ENCODE measurements at regions not wholly inside any gene's neighbourhood (a gene's known extent, or its start where the extent isn't known, plus 50 kb on each side); places are given as distances from the start of the nearest gene placed in this dataset.
"Not testable (repeated sequence)": the region's sequence is repeated elsewhere in the genome, so short reads cannot be mapped to it uniquely, and the experiment has no call there.

GRCh38 chr5:74976651-74977050 lies 75.7 kb downstream of the GCNT4 start:
- Histone ChIP-seq H3K27ac (replicated peaks in 1 of 4) (no peak overlapping the region), H3K4me3 (no peak overlapping the region), H3K4me1 (no peaks in the 10 kb centered on the region), H3K36me3 (no peaks in the 10 kb centered on the region), H3K9me3 (peaks cover 0 to 6% (median 0%) of the 10 kb centered on the region in 4 donors), H3K27me3 (no peaks in the 10 kb centered on the region)
- intact Hi-C loops (cut with DNase I), result no loop called here
- TF ChIP-seq EP300 (IDR thresholded peaks at IDR 0.05) (no peak), POLR2AphosphoS5 (IDR thresholded peaks at IDR 0.05) (no peak), POLR2A (IDR thresholded peaks at IDR 0.05; ENCODE audit: low read depth) (no peak), CTCF (IDR thresholded peaks at IDR 0.05) (no peak)
- WGBS, result 76% methylated on average over 3 of the region's 3 CpGs
- no peak for DNase-seq (ENCODE audit: extremely low spot score)

- 93% methylated on average over 3 of the region's 3 CpGs for WGBS
- H3K36me3 ChIP-seq, result no peaks in the 10 kb centered on the region
- DNase-seq (ENCODE audit: extremely low spot score), result no peak
- H3K27me3 ChIP-seq, result no peaks in the 10 kb centered on the region
- intact Hi-C loops (cut with DNase I), result no loop called here
- H3K4me3 ChIP-seq, result no peak overlapping the region
- H3K4me1 ChIP-seq, result no peaks in the 10 kb centered on the region
- H3K9me3 ChIP-seq, result peaks cover 0 to 6% (median 0%) of the 10 kb centered on the region in 4 donors
- TF ChIP-seq CTCF (IDR thresholded peaks at IDR 0.05) (no peak), POLR2AphosphoS5 (IDR thresholded peaks at IDR 0.05) (no peak), POLR2A (IDR thresholded peaks at IDR 0.05; ENCODE audit: low read depth) (no peak), EP300 (IDR thresholded peaks at IDR 0.05) (no peak)
- no peak overlapping the region for H3K27ac ChIP-seq (replicated peaks in 1 of 4)
These were observed 76.8 kb downstream of the GCNT4 start for GRCh38 chr5:74975582-74975981.

- Histone ChIP-seq H3K27ac (replicated peaks in 1 of 4) (no peak overlapping the region), H3K4me1 (no peaks in the 10 kb centered on the region), H3K27me3 (no peaks in the 10 kb centered on the region), H3K9me3 (peaks cover 0 to 6% (median 0%) of the 10 kb centered on the region in 4 donors), H3K36me3 (no peaks in the 10 kb centered on the region), H3K4me3 (no peak overlapping the region)
- DNase-seq (ENCODE audit: extremely low spot score), result no peak
- TF ChIP-seq POLR2AphosphoS5 (IDR thresholded peaks at IDR 0.05) (no peak), CTCF (IDR thresholded peaks at IDR 0.05) (no peak), EP300 (IDR thresholded peaks at IDR 0.05) (no peak), POLR2A (IDR thresholded peaks at IDR 0.05; ENCODE audit: low read depth) (no peak)
- WGBS, result 72% methylated on average over 4 of the region's 4 CpGs
- intact Hi-C loops (cut with DNase I), result no loop called here
These were observed 77.8 kb downstream of the GCNT4 start for GRCh38 chr5:74974451-74975091.

GRCh38 chr5:74973694-74974093 lies 78.7 kb downstream of the GCNT4 start:
- DNase-seq (ENCODE audit: extremely low spot score), result no peak
- Histone ChIP-seq H3K4me3 (no peak overlapping the region), H3K27me3 (no peaks in the 10 kb centered on the region), H3K27ac (replicated peaks in 1 of 4) (no peak overlapping the region), H3K9me3 (peaks cover 0 to 6% (median 0%) of the 10 kb centered on the region in 4 donors), H3K4me1 (no peaks in the 10 kb centered on the region), H3K36me3 (no peaks in the 10 kb centered on the region)
- WGBS, result 92% methylated on average over 2 of the region's 2 CpGs
- intact Hi-C loops (cut with DNase I), result no loop called here
- TF ChIP-seq EP300 (IDR thresholded peaks at IDR 0.05) (no peak), CTCF (IDR thresholded peaks at IDR 0.05) (no peak), POLR2AphosphoS5 (IDR thresholded peaks at IDR 0.05) (no peak), POLR2A (IDR thresholded peaks at IDR 0.05; ENCODE audit: low read depth) (no peak)

GRCh38 chr5:74971947-74972460 lies 80.4 kb downstream of the GCNT4 start:
- no peaks in the 10 kb centered on the region for H3K4me1 ChIP-seq
- peaks cover 0 to 6% (median 0%) of the 10 kb centered on the region in 4 donors for H3K9me3 ChIP-seq
- no peak overlapping the region for H3K27ac ChIP-seq (replicated peaks in 1 of 4)
- TF ChIP-seq EP300 (IDR thresholded peaks at IDR 0.05), result no peak
- TF ChIP-seq CTCF (IDR thresholded peaks at IDR 0.05), result no peak
- no peak for TF ChIP-seq POLR2AphosphoS5 (IDR thresholded peaks at IDR 0.05)
- no peak for TF ChIP-seq POLR2A (IDR thresholded peaks at IDR 0.05; ENCODE audit: low read depth)
- WGBS, result 93% methylated on average over 3 of the region's 3 CpGs
- no peak overlapping the region for H3K4me3 ChIP-seq
- intact Hi-C loops (cut with DNase I), result no loop called here
- H3K27me3 ChIP-seq, result no peaks in the 10 kb centered on the region
- no peaks in the 10 kb centered on the region for H3K36me3 ChIP-seq
- DNase-seq (ENCODE audit: extremely low spot score), result no peak

- intact Hi-C loops (cut with DNase I); H3K4me1 ChIP-seq; H3K27me3 ChIP-seq; H3K9me3 ChIP-seq; DNase-seq (ENCODE audit: extremely low spot score); H3K36me3 ChIP-seq; H3K4me3 ChIP-seq; H3K27ac ChIP-seq (replicated peaks in 1 of 4): not testable (repeated sequence)
- WGBS, result 88% methylated on average over 8 of the region's 8 CpGs
These were observed 81.5 kb downstream of the GCNT4 start for GRCh38 chr5:74970891-74971290.

Measured in esophagus muscularis mucosa (tissue), 4 donors.